ENCODE measurements at regions not wholly inside any gene's neighbourhood (a gene's known extent, or its start where the extent isn't known, plus 50 kb on each side); places are given as distances from the start of the nearest gene placed in this dataset.
A peak's percentile ranks its signal among the peaks of the same experiment; 100 is the strongest.

GRCh38 chr3:146747928-146748327 is 142.8 kb upstream of the PLSCR5 start:
- no peak for TF ChIP-seq POLR2A (IDR thresholded peaks at IDR 0.05; ENCODE audit: low read depth, low read length)
- TF ChIP-seq, protein P1, sequence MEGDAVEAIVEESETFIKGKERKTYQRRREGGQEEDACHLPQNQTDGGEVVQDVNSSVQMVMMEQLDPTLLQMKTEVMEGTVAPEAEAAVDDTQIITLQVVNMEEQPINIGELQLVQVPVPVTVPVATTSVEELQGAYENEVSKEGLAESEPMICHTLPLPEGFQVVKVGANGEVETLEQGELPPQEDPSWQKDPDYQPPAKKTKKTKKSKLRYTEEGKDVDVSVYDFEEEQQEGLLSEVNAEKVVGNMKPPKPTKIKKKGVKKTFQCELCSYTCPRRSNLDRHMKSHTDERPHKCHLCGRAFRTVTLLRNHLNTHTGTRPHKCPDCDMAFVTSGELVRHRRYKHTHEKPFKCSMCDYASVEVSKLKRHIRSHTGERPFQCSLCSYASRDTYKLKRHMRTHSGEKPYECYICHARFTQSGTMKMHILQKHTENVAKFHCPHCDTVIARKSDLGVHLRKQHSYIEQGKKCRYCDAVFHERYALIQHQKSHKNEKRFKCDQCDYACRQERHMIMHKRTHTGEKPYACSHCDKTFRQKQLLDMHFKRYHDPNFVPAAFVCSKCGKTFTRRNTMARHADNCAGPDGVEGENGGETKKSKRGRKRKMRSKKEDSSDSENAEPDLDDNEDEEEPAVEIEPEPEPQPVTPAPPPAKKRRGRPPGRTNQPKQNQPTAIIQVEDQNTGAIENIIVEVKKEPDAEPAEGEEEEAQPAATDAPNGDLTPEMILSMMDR (conservative IDR thresholded peaks at IDR 0.05; ENCODE audit: low read depth, low read length) = peak; percentile 39
